SJSA1 (cell line): ENCODE measurements at regions not wholly inside any gene's neighbourhood (a gene's known extent, or its start where the extent isn't known, plus 50 kb on each side); places are given as distances from the start of the nearest gene placed in this dataset.

Source experiments
- DNase-seq, 2 experiments: peaks; one replicate each; pipeline ENCODE4 v3.0.0-alpha.2; 2015 to 2020; ENCODE audit warnings: low spot score in 2 of 2, low read depth in 1 of 2
- H3K27ac ChIP-seq: fragments of 250-450 bp; sonication (Bioruptor Pico); 2 replicates; pipeline ENCODE4 v1.5.1; 2020; ENCODE audit warnings: mild to moderate bottlenecking, moderate library complexity
- H3K27me3 ChIP-seq: fragments of 250-450 bp; sonication (Bioruptor Pico); replicated peaks from 2 replicates; pipeline ENCODE4 v1.5.1; 2020; ENCODE audit warnings: mild to moderate bottlenecking, moderate library complexity
- H3K36me3 ChIP-seq: fragments of 250-450 bp; sonication (Bioruptor Pico); 2 replicates; pipeline ENCODE4 v1.5.1; 2020; ENCODE audit warnings: mild to moderate bottlenecking
- H3K4me1 ChIP-seq: fragments of 250-450 bp; sonication (Bioruptor Pico); replicated peaks from 2 replicates; pipeline ENCODE4 v1.6.1; 2021; ENCODE audit warnings: mild to moderate bottlenecking
- H3K4me3 ChIP-seq: fragments of 250-450 bp; sonication (Bioruptor Pico); 2 replicates; pipeline ENCODE4 v1.5.1; 2020; ENCODE audit warnings: mild to moderate bottlenecking
- H3K9me3 ChIP-seq: fragments of 250-450 bp; sonication (Bioruptor Pico); replicated peaks from 2 replicates; pipeline ENCODE4 v1.5.1; 2020; ENCODE audit warnings: mild to moderate bottlenecking

GRCh38 chr11:69970785-69971535 lies 107.2 kb upstream of the ANO1 start:
- peaks cover 10% of the 10 kb centered on the region for H3K4me1 ChIP-seq
- H3K27ac ChIP-seq: no peak overlapping the region
- H3K9me3 ChIP-seq: no peaks in the 10 kb centered on the region
- H3K36me3 ChIP-seq: no peaks in the 10 kb centered on the region
- H3K27me3 ChIP-seq: no peaks in the 10 kb centered on the region
- no peak for DNase-seq
- H3K4me3 ChIP-seq: no peak overlapping the region

GRCh38 chr11:69971741-69972140 lies 106.4 kb upstream of the ANO1 start:
- Histone ChIP-seq H3K27me3 (no peaks in the 10 kb centered on the region), H3K36me3 (no peaks in the 10 kb centered on the region), H3K9me3 (no peaks in the 10 kb centered on the region), H3K27ac (no peak overlapping the region), H3K4me3 (no peak overlapping the region), H3K4me1 (peaks cover 10% of the 10 kb centered on the region)
- DNase-seq: no peak

GRCh38 chr11:69972351-69972802 lies 105.7 kb upstream of the ANO1 start:
- Histone ChIP-seq H3K27ac (no peak overlapping the region), H3K36me3 (no peaks in the 10 kb centered on the region), H3K4me1 (peaks cover 10% of the 10 kb centered on the region), H3K27me3 (no peaks in the 10 kb centered on the region), H3K9me3 (no peaks in the 10 kb centered on the region), H3K4me3 (no peak overlapping the region)
- no peak for DNase-seq

- Histone ChIP-seq H3K36me3 (no peaks in the 10 kb centered on the region), H3K4me3 (no peak overlapping the region), H3K27me3 (no peaks in the 10 kb centered on the region), H3K27ac (no peak overlapping the region), H3K9me3 (no peaks in the 10 kb centered on the region), H3K4me1 (peaks cover 10% of the 10 kb centered on the region)
- no peak for DNase-seq
Measured at GRCh38 chr11:69974528-69974927, 103.6 kb upstream of the ANO1 start.

GRCh38 chr11:69975822-69976221 lies 102.3 kb upstream of the ANO1 start:
- DNase-seq: no peak
- H3K4me3 ChIP-seq: no peak overlapping the region
- H3K36me3 ChIP-seq: no peaks in the 10 kb centered on the region
- H3K27me3 ChIP-seq: no peaks in the 10 kb centered on the region
- no peaks in the 10 kb centered on the region for H3K4me1 ChIP-seq
- H3K27ac ChIP-seq: no peak overlapping the region
- no peaks in the 10 kb centered on the region; the same call in 1 of the 2 replicates for H3K9me3 ChIP-seq

- Histone ChIP-seq H3K27ac (no peak overlapping the region), H3K4me3 (no peak overlapping the region), H3K27me3 (no peaks in the 10 kb centered on the region), H3K36me3 (no peaks in the 10 kb centered on the region), H3K4me1 (no peaks in the 10 kb centered on the region), H3K9me3 (no peaks in the 10 kb centered on the region; the same call in 1 of the 2 replicates)
- DNase-seq: no peak
Measured at GRCh38 chr11:69976794-69977193, 101.3 kb upstream of the ANO1 start.

- Histone ChIP-seq H3K4me1 (no peaks in the 10 kb centered on the region), H3K27me3 (no peaks in the 10 kb centered on the region), H3K9me3 (no peaks in the 10 kb centered on the region; the same call in 1 of the 2 replicates), H3K27ac (no peak overlapping the region), H3K36me3 (no peaks in the 10 kb centered on the region), H3K4me3 (no peak overlapping the region)
- no peak for DNase-seq
Measured at GRCh38 chr11:69977951-69978350, 100.2 kb upstream of the ANO1 start.

GRCh38 chr11:69978841-69979614 lies 99.1 kb upstream of the ANO1 start:
- DNase-seq: no peak
- peaks cover 4% of the 10 kb centered on the region; the same call in 1 of the 2 replicates for H3K27me3 ChIP-seq
- no peaks in the 10 kb centered on the region for H3K36me3 ChIP-seq
- H3K27ac ChIP-seq: no peak overlapping the region
- no peaks in the 10 kb centered on the region; the same call in 1 of the 2 replicates for H3K9me3 ChIP-seq
- H3K4me1 ChIP-seq: peaks cover 4% of the 10 kb centered on the region; the same call in 1 of the 2 replicates
- H3K4me3 ChIP-seq: no peak overlapping the region

- Histone ChIP-seq H3K36me3 (no peaks in the 10 kb centered on the region), H3K9me3 (no peaks in the 10 kb centered on the region; the same call in 1 of the 2 replicates), H3K4me1 (peaks cover 7% of the 10 kb centered on the region), H3K27ac (no peak overlapping the region), H3K27me3 (peaks cover 8% of the 10 kb centered on the region), H3K4me3 (no peak overlapping the region)
- DNase-seq: no peak
Measured at GRCh38 chr11:69979632-69980031, 98.5 kb upstream of the ANO1 start.

- no peak for DNase-seq
- Histone ChIP-seq H3K9me3 (no peaks in the 10 kb centered on the region; the same call in 1 of the 2 replicates), H3K4me1 (peaks cover 18% of the 10 kb centered on the region), H3K27ac (no peak overlapping the region), H3K36me3 (no peaks in the 10 kb centered on the region), H3K4me3 (no peak overlapping the region), H3K27me3 (peaks cover 24% of the 10 kb centered on the region)
Measured at GRCh38 chr11:69981119-69981784, 96.9 kb upstream of the ANO1 start.

GRCh38 chr11:69982690-69983570 lies 95.2 kb upstream of the ANO1 start:
- DNase-seq: no peak
- peaks cover 36% of the 10 kb centered on the region for H3K27me3 ChIP-seq
- H3K9me3 ChIP-seq: no peaks in the 10 kb centered on the region; the same call in 1 of the 2 replicates
- H3K27ac ChIP-seq: no peak overlapping the region
- peaks cover 18% of the 10 kb centered on the region for H3K4me1 ChIP-seq
- no peaks in the 10 kb centered on the region for H3K36me3 ChIP-seq
- no peak overlapping the region for H3K4me3 ChIP-seq

GRCh38 chr11:69983571-69983877 lies 94.6 kb upstream of the ANO1 start:
- H3K36me3 ChIP-seq: no peaks in the 10 kb centered on the region
- peaks cover 18% of the 10 kb centered on the region for H3K4me1 ChIP-seq
- no peaks in the 10 kb centered on the region; the same call in 1 of the 2 replicates for H3K9me3 ChIP-seq
- no peak overlapping the region for H3K27ac ChIP-seq
- H3K4me3 ChIP-seq: no peak overlapping the region
- no peak for DNase-seq
- H3K27me3 ChIP-seq: peaks cover 37% of the 10 kb centered on the region

- Histone ChIP-seq H3K9me3 (no peaks in the 10 kb centered on the region; the same call in 1 of the 2 replicates), H3K4me1 (peaks cover 18% of the 10 kb centered on the region), H3K27me3 (peaks cover 37% of the 10 kb centered on the region), H3K4me3 (no peak overlapping the region), H3K27ac (no peak overlapping the region), H3K36me3 (no peaks in the 10 kb centered on the region)
- DNase-seq: no peak
Measured at GRCh38 chr11:69983897-69984438, 94.1 kb upstream of the ANO1 start.
